GF-D8 (cell line): ENCODE measurements at regions not wholly inside any gene's neighbourhood (a gene's known extent, or its start where the extent isn't known, plus 50 kb on each side); places are given as distances from the start of the nearest gene placed in this dataset.
"Not testable (repeated sequence)": the region's sequence is repeated elsewhere in the genome, so short reads cannot be mapped to it uniquely, and the experiment has no call there.

ENCODE experiments used
- DNase-seq: peaks from one replicate; lab custom pipeline; 2025; lab: John Stamatoyannopoulos, UW

DNA sequence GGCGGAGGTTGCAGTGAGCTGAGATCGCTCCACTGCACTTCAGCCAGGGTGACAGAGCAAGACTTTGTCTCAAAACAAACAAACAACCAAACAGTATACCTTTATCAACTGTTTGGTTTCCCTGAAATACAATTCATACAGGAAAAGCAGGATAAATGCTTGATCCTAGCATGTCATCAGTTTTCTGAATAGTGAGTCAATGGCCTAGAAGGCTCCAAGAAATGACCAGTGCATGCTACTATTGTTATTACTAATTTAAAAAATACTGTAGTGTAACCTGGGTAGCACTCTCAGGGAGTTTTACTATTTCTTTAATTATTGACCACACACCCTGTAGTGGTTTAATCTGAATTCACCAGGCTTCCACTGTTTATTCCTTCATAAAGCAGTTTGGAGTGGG, 101.0 kb upstream of the PTPN3 start:
- no peak for DNase-seq

DNA sequence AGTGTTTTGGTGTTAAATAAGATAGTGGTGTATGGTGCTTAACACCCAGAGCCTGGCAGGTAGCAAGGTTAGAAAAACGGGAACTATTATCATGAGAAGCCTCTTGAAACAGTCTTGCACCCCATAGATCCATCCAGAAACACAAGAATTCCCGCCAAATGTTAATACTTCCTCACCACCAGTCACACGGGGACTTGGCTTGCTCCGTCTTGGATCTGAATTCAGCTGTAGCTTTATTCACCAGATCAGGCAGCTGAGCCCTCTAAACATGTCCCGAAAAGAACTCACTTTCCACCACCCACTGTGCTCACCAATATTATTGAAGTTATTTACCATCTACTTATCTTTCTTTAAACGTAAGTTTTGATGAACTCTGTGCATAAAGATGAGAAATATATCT, 101.6 kb upstream of the PTPN3 start:
- no peak for DNase-seq

DNA sequence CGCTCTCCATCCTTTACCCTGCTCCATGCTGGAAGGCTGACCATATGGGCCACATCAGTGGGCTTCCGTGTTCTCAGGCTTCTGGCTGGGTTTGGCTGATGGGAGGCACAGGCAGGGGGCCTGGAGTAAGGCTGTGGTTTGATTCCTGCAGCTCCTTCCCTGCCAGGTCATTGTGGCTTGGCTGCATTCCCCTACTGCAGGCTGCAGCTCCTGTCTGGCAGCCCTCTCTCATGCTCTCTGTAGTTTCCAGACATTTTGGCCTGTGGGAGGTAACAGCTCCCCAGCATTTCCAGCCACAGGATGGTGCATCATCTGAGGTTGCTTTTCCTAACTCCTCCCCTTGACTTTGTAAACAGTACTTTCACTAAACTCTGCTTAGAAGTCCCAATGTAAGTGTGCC, 102.0 kb upstream of the PTPN3 start:
- peak; percentile 2 for DNase-seq

DNA sequence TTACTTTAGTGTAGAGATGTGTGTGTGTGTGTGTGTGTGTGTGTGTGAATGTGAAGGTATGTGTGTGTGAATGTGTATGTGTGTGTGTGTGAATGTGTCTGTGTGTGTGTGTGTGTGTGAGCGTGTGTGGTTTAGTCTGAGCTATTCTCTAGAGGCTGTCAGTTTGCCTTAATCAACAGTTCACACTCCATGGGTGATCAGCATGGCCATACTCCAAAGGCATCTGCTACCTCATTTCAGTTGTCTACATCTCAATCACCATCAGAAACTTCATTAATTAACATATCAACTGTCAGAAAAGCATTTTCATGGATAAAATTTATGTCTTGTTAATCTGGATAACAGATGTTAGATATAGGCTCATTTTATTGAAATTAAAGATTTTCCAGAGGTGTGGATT, 103.1 kb upstream of the PTPN3 start:
- no peak for DNase-seq

DNA sequence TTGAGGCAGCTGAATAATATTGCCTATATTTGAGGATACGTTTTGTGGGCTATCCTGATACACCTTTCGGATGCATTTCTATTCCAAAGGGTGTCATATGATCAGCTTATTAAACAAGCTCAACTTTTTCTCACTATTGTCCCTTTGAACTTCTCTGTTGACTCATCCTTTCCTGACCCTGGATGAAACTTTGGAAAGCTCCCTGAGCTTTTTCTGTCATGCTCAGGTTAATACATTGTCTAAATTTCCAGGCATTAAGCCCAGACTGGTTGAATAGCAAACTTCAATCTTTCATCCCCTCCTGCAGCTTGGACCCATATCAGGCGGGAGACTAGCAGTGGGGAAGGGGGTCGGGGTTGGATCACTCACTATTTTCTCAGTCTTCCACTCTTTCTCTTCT, 104.9 kb upstream of the PTPN3 start:
- DNase-seq: no peak

DNA sequence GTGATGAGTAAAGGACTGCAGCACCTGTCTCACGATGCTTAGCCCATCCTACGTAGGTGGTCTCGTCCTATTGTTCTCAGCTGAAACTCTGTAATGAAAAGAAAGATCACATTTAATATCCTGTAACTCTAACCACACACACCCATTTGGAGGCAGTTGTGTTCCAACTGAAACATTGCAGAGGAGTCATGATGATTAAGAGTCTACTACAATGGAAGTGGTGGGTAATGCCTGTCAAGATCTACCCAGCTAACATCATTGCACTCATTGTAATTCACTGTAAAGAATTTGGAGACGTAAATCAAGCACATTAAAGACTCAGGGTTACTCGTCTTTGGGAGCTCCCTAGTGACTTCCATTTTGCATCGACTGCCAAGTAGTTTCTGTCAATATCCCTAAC, 106.0 kb upstream of the PTPN3 start:
- no peak for DNase-seq

DNA sequence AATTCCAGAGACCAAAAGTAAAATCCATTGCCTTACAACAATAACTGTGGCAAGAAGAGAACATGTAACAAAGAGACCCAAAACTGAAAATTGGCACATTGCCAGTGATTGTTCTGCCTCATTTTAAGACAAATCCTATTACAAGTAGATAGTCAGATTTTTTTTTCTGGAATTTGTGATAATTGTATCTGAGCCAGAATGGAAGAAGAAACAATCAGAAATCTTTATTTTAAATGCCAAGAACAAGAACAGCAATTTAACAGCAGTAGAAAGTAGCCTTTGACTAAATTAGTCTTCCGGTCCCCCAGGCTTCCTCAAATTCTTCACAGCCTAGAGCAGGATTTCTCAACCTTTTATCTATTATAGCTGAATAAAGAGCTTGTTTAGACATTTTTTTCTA, 106.7 kb upstream of the PTPN3 start:
- no peak for DNase-seq

DNA sequence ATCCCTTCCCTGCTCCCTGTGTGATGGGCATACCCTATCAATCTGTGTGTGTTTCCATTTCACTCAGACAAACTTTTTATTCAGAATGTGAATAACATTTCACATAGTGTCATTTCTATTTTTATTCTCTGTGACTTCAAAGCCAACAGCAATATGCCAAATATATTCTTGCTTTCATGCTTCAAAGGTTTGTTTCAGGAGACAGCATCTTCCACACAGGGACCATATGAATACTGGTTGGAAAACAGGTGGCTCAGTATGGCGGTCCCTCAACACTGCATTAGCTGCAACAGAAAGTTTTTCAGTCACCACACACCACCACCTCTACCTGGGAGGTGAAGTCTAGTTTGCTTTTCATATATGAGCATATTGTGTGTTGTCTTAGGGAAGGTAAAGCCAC, 111.0 kb upstream of the PTPN3 start:
- DNase-seq: no peak

DNA sequence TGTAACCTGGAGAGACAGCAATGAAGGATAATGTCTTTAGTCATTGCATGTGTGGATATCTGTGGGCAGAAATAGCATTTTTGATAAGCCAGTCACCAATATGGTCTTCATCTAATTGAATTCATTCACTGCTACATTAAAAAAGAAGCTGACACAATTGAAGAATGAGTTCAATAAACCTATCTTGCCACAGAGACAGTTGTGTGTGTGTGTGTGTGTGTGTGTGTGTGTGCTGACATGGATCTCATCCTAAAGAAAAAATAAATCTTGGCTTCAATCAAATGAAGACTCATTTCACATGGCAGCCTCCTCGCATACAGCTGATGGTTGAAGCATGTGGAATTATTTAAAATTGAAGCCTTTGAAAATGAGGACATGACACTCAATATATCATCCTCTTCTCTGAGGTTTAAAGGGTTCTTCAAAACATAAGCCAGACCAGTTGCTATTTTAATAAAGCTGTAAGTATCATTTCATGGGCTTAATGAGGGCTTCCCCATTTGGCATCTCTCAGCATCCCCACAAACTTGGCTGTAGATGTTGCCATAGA, 118.5 kb upstream of the PTPN3 start:
- DNase-seq: no peak

DNA sequence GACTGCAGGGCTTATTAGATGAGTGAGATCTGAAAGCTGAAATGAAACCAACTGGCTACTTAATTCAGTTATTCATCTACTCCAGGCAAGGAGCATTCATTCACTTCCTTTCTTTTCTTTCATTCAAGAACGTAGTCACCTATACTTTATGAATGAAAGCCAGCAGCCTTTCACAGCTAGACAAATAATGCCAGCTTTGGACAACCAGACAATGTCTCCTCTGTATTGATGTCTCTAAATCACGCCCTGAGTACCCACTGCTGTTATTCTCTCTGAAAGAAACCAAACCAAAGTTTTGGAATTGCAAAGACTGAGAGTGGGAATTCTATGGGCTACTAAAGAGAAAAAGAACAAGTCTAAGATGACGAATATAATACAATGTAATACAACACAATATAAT, 121.2 kb upstream of the PTPN3 start:
- DNase-seq: no peak

DNA sequence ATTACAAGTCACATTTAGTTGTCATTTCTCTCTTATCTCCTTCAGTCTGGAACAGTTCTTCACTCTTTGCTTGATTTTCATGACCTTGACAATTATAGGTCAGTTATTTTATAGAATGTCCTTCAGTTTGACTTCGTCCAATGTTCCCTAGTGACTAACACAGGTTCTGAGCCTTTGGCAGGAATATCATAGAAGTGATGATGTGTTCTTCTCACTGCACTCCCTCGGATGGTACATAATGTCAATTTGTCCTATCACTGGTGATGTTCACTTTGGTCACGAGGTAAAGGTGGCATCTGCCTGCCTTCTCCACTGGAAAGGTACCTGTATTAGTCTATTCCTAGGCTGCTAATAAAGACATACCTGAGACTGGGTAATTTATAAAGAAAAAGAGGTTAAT, 126.0 kb upstream of the PTPN3 start:
- no peak for DNase-seq

DNA sequence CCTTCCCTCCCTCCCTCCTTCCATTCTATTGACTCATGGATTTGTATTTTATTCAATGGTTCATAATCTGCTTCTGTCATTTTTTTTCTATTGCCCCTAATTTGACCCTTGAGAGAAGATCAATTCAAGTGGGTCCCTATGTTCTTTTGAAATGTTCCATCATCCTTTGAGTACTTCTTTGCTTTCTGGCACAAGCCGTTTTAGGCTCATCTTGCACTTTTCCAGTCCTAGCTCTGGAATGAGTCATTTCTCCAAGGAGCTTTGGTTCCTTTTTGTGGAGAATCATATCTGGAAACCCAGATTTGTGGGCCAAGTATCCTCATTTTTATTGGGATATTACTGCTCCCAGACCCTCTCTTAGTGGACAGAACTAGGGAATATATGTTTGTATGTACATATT, 126.8 kb upstream of the PTPN3 start:
- no peak for DNase-seq

DNA sequence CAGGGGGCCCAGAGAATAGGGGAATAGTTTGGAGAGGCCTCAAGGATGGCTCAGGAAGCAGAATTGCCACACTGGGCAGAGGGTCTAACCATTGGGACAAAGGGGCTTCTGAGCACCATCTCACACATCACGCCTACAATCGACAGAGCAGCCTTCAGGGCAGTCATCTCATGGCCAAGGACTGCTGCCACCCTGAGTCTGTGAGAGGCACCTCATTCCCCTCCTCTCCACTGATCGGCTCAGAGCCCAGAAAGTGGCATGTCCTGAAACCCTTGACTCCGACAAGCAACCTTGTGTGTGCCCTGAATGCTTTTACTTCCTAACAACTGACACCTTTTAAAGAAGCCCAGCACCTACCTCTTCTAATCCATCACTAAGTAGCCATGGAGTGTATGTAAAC, 128.9 kb upstream of the PTPN3 start:
- no peak for DNase-seq

DNA sequence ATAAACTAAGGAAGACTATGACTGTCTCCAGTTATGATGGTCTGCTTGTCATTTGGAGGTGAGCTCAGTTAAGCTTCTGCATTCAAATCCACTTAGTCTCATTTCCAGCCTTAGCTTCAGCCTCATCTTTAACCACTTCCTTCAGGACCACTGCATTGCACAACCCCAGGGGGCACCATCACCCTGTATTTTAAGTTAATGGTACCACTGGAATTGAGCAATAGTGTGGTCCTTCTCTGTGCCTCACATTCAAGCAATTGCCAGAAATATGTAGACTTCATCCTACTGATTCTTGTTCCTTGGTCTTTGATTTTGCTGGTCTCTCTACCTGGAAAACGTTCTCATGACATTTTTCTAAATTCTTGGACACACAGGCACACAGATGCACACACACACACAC, 131.5 kb upstream of the PTPN3 start:
- DNase-seq: no peak

DNA sequence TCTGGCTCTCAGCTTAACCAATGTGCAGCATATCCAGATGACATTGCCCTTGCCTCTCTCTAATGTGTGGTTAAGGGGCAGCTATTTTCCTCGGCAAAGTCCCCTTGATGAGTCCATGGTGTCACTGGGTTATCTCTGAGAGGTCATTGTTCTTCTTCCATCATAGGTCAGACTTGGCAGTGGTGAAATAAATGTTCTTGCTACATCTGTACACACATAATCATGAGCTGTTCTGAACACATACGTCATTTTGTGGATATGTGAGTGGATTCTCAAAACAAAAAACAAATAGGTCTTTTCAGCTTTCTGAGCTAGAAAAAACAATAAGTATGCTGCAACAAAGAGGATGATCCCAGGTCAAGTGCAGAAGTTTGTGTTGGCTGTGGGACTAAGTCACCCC, 134.7 kb upstream of the PTPN3 start:
- no peak for DNase-seq

DNA sequence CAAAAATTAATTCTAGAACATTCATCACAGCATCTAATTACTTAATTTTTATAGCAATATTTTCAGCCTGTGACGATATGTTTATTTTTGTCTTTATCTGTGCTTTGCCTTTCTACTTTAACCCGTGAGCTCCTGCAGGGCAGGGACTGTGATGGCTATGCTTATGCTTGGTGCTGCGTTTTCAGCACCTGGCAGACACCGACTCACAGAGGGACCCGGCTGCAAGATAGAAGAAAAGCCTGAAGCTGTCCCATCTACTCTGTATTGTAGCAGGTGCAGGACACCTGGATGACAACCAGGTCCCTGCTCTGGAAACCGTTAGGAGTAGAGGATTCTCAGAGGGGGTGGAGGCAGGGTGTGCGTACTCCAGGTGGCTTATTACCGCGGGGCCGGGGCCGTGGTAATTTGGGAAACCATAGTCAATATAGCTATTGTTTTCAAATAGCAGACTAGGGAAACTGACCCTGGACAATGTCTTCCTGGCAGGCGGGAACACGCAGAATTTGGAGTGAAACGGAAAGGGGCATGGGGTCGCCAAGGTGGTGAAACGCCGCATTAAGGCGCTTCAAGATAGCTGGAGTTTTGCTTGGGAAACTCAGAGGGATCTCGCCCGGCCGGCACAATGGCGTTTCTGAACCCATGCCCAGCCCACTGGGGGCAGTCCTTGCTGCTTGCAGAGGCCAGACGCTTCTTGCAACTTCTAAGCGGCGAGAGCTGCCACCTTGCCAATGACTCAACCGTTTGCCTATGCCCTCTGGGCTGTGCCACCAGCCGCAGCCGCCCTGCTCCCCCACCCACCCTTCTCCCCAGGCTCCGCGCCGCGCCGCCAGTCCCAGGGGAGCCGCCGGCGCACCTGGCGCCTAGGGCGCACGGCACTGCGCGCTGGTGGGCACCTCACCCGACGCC, 140.1 kb upstream of the PALM2AKAP2 start:
- no peak for DNase-seq

DNA sequence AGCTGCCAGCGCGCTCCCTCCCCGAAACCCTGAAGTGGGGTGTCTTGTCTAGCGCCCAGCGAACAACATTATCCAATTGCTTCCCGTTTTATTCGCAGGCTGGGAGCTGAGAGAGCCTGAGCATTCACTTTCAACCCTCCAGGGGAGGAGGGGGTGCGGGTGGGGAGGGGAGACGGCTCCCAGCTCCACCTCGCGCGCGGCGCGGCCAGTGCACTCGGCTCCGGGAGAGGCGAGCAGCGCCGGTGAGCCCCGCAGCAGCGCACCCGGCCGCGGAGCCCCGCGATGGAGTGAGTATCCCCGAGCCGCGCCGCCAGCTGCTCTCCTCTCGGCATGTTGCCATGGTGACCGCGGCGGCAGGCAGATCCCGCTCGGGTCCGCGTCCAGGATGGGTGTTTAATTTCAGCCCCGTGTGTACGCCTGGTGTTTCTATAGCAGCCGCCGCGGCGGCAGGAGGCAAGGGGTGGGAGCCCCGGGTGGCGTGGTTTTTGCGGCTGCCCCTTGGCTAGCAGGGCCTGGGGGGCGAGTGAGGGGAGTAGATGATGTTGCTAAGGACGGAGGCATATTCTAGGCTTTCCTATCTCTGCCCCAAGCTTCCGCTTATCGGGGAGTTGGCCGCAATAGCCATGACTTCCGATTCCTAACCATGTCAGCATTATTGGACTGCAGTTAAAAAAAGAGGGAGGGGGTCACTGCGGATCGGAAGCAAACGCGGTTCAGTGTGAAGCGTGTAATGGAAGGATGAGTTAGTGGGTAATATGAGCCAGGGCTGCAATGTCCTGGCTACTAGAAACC, 139.2 kb upstream of the PALM2AKAP2 start:
- DNase-seq: no peak

DNA sequence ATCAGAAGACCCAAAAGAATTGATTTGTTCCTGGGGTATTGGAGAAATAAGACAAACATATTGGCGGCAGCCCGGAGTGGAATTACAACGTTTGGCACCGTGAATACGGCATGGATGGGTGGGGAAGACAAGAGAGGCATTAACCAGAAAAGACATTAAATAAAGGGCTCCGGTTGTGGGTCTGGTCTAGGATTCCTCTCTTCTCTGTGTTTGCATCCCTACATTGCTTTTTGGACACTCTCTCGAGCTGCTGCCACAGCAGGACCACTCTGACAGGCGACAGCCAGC, 138.7 kb upstream of the PALM2AKAP2 start:
- DNase-seq: no peak

DNA sequence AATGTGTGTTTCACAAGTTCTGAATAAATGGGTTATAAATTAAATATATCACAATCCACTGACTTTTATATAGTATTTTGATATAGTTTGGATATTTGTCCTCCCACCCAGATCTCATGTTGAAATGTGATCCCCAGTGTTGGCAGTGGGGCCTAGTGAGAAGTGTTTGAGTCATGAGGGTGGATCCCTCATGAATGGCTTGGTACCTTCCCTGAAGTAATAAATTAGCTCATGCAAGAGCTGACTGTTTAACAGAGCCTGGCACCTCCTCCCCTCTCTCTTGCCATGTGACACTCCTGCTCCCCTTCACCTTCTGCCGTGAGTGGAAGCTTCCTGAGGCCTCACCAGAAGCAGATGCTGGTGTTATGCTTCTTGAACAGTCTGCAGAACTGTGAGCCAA, 127.9 kb upstream of the PALM2AKAP2 start:
- no peak for DNase-seq

DNA sequence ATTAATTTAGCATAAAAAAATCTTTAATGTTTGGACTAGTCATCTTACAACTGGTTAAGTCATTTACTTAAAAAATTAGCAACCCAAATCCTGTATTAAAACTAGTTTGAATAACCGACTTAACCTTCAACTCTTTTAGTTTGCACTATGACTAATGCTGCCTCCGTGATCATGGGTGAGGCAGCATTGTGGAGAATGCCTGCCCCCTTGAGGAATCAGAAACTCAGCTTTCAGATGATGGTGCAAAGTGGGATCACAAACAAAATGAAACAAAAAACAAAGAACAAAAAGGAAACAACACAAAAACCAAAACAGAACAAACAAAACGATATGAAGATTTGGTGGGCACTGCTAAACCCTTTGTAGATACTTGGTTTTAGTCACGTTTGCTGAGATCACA, 127.0 kb upstream of the PALM2AKAP2 start:
- no peak for DNase-seq

DNA sequence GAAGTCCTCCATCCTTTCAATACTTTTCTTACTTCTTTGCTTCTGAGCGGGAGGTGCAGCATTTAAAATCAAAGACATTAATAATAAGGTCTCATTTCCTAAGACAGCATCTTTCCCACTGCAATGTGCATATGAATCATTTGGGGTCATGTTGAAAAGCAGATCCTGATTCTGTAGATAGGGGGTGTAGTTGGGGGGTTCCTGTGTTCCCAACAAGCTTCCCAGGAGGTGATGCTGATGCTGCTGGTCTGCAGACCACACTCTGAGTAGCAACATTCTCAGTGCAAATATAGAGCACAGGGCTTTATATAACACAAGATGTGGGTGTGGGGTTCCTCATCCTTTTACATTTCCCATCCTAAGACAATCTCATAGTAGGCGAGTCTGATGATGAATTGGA, 126.5 kb upstream of the PALM2AKAP2 start:
- DNase-seq: no peak

DNA sequence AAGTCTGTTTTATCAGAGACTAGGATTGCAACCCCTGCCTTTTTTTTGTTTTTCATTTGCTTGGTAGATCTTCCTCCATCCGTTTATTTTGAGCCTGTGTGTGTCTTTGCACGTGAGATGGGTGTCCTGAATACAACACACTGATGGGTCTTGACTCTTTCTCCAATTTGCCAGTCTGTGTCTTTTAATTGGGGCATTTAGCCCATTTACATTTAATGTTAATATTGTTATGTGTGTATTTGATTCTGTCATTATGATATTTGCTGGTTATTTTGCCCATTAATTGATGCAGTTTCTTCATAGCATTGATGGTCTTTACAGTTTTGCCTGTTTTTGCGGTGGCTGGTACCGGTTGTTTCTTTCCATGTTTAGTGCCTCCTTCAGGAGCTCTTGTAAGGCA, 116.0 kb upstream of the PALM2AKAP2 start:
- DNase-seq: not testable (repeated sequence)

DNA sequence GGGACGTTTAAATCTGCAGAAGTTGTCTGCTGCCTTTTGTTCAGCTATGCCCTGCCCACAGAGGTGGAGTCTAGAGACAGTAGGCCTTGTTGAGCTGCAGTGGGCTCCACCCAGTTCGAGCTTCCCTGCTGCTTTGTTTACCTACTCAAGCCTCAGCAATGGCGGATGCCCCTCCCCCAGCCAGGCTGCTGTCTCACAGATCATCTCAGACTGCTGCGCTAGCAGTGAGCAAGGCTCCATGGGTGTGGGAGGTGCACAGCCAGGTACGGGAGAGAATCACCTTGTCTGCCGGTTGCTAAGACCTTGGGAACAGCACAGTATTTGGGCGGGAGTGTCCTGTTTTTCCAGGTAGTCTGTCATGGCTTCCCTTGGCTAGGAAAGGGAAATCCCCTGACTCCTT, 114.3 kb upstream of the PALM2AKAP2 start:
- DNase-seq: not testable (repeated sequence)
